ENCODE measurements at regions not wholly inside any gene's neighbourhood (a gene's known extent, or its start where the extent isn't known, plus 50 kb on each side); places are given as distances from the start of the nearest gene placed in this dataset.

- TF ChIP-seq CTCF (IDR thresholded peaks at IDR 0.05; ENCODE audit: low read length) (no peak), EZH2 (IDR thresholded peaks at IDR 0.05; ENCODE audit: borderline replicate concordance, low read length) (no peak)
Observed at GRCh38 chr9:89748831-89749499, 144.2 kb downstream of the GADD45G start.

Data from OCI-LY1 (cell line).